ENCODE measurements at regions not wholly inside any gene's neighbourhood (a gene's known extent, or its start where the extent isn't known, plus 50 kb on each side); places are given as distances from the start of the nearest gene placed in this dataset.

- in situ Hi-C loops (cut with MboI; ENCODE audit: low pct_unique_long_range_greater_than_20kb, low sequenced_read_pairs, unreplicated experiment) = no loop called here
- DNase-seq (ENCODE audit: low spot score) = peak; percentile 32
- TF ChIP-seq, protein P1, sequence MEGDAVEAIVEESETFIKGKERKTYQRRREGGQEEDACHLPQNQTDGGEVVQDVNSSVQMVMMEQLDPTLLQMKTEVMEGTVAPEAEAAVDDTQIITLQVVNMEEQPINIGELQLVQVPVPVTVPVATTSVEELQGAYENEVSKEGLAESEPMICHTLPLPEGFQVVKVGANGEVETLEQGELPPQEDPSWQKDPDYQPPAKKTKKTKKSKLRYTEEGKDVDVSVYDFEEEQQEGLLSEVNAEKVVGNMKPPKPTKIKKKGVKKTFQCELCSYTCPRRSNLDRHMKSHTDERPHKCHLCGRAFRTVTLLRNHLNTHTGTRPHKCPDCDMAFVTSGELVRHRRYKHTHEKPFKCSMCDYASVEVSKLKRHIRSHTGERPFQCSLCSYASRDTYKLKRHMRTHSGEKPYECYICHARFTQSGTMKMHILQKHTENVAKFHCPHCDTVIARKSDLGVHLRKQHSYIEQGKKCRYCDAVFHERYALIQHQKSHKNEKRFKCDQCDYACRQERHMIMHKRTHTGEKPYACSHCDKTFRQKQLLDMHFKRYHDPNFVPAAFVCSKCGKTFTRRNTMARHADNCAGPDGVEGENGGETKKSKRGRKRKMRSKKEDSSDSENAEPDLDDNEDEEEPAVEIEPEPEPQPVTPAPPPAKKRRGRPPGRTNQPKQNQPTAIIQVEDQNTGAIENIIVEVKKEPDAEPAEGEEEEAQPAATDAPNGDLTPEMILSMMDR (IDR thresholded peaks at IDR 0.05; ENCODE audit: extremely low read depth, insufficient read depth, missing control alignments) = no peak
These were observed 72.0 kb upstream of the F13A1 start for GRCh38 chr6:6392214-6393068.

- in situ Hi-C loops (cut with MboI; ENCODE audit: low pct_unique_long_range_greater_than_20kb, low sequenced_read_pairs, unreplicated experiment) = no loop called here
- DNase-seq (ENCODE audit: low spot score) = no peak
- TF ChIP-seq, protein P1 (IDR thresholded peaks at IDR 0.05; ENCODE audit: extremely low read depth, insufficient read depth, missing control alignments) = no peak
These were observed 72.6 kb upstream of the F13A1 start for GRCh38 chr6:6393069-6393529.

GRCh38 chr6:6395581-6396197 lies 75.2 kb upstream of the F13A1 start:
- TF ChIP-seq, protein P1 (IDR thresholded peaks at IDR 0.05; ENCODE audit: extremely low read depth, insufficient read depth, missing control alignments) = no peak
- in situ Hi-C loops (cut with MboI; ENCODE audit: low pct_unique_long_range_greater_than_20kb, low sequenced_read_pairs, unreplicated experiment) = no loop called here

GRCh38 chr6:6397842-6398241 lies 77.4 kb upstream of the F13A1 start:
- in situ Hi-C loops (cut with MboI; ENCODE audit: low pct_unique_long_range_greater_than_20kb, low sequenced_read_pairs, unreplicated experiment) = no loop called here
- no peak for DNase-seq (ENCODE audit: low spot score)
- TF ChIP-seq, protein P1 (IDR thresholded peaks at IDR 0.05; ENCODE audit: extremely low read depth, insufficient read depth, missing control alignments) = no peak

More at GRCh38 chr6:6395581-6396197, 75.2 kb upstream of the F13A1 start:
- DNase-seq (ENCODE audit: low spot score) = no peak

- in situ Hi-C loops (cut with MboI; ENCODE audit: low pct_unique_long_range_greater_than_20kb, low sequenced_read_pairs, unreplicated experiment) = no loop called here
- TF ChIP-seq, protein P1 (IDR thresholded peaks at IDR 0.05; ENCODE audit: extremely low read depth, insufficient read depth, missing control alignments) = no peak
- no peak for DNase-seq (ENCODE audit: low spot score)
These were observed 79.1 kb upstream of the F13A1 start for GRCh38 chr6:6399568-6399967.

GRCh38 chr6:6401401-6401800 lies 80.9 kb upstream of the F13A1 start:
- DNase-seq (ENCODE audit: low spot score) = no peak
- in situ Hi-C loops (cut with MboI; ENCODE audit: low pct_unique_long_range_greater_than_20kb, low sequenced_read_pairs, unreplicated experiment) = no loop called here
- TF ChIP-seq, protein P1 (IDR thresholded peaks at IDR 0.05; ENCODE audit: extremely low read depth, insufficient read depth, missing control alignments) = no peak
